ENCODE measurements at regions not wholly inside any gene's neighbourhood (a gene's known extent, or its start where the extent isn't known, plus 50 kb on each side); places are given as distances from the start of the nearest gene placed in this dataset.

DNA sequence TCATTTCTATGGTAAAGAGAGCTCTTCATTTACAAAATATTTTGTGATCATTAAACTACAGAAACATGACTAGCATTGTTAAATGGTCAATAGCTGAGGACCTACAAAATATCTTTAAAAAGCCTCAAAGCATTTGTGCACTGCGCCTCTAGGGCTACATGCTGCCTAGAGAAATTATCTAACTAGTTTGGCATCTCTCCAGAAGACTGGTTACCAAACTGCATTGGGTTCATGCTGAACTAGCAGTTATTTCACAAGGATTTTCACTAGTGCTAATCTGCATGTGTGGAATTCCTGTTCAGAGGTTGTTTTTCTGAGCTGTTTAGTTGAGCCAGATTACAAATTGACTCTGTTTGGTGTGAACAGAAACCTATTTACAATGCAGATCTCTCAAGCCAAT, 58.5 kb upstream of the PITX2 start:
- TF ChIP-seq CEBPB (IDR thresholded peaks at IDR 0.05), result no peak
- no peak for TF ChIP-seq ZSCAN20 (CRISPR knock-in tag; IDR thresholded peaks at IDR 0.05)
- TF ChIP-seq, protein P1, sequence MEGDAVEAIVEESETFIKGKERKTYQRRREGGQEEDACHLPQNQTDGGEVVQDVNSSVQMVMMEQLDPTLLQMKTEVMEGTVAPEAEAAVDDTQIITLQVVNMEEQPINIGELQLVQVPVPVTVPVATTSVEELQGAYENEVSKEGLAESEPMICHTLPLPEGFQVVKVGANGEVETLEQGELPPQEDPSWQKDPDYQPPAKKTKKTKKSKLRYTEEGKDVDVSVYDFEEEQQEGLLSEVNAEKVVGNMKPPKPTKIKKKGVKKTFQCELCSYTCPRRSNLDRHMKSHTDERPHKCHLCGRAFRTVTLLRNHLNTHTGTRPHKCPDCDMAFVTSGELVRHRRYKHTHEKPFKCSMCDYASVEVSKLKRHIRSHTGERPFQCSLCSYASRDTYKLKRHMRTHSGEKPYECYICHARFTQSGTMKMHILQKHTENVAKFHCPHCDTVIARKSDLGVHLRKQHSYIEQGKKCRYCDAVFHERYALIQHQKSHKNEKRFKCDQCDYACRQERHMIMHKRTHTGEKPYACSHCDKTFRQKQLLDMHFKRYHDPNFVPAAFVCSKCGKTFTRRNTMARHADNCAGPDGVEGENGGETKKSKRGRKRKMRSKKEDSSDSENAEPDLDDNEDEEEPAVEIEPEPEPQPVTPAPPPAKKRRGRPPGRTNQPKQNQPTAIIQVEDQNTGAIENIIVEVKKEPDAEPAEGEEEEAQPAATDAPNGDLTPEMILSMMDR (IDR thresholded peaks at IDR 0.05), result no peak
- TF ChIP-seq POLR2A (IDR thresholded peaks at IDR 0.05; ENCODE audit: low read length), result no peak
- no peak for TF ChIP-seq CHD2 (IDR thresholded peaks at IDR 0.05; ENCODE audit: low read length, partially characterized antibody)
- no peak for TF ChIP-seq TFCP2L1 (CRISPR knock-in tag; IDR thresholded peaks at IDR 0.05)
- TF ChIP-seq RFX5 (IDR thresholded peaks at IDR 0.05), result no peak
- no peak for TF ChIP-seq EP300 (IDR thresholded peaks at IDR 0.05)
